Left ventricle myocardium inferior (tissue), 1 donor: ENCODE measurements at regions not wholly inside any gene's neighbourhood (a gene's known extent, or its start where the extent isn't known, plus 50 kb on each side); places are given as distances from the start of the nearest gene placed in this dataset.
"Not testable (repeated sequence)": the region's sequence is repeated elsewhere in the genome, so short reads cannot be mapped to it uniquely, and the experiment has no call there.

ENCODE experiments used
- DNase-seq: peaks from one replicate; pipeline ENCODE4 v3.0.0-alpha.2; 2020
- H3K27ac ChIP-seq: fragments of 200-600 bp; replicated peaks from 2 replicates; pipeline ENCODE4 v1.8.0; 2021
- H3K27me3 ChIP-seq: fragments of 200-600 bp; 2 replicates; pipeline ENCODE4 v1.8.0; 2021; ENCODE audit warnings: low read depth
- H3K36me3 ChIP-seq: fragments of 200-600 bp; 2 replicates; pipeline ENCODE4 v1.8.0; 2021
- H3K4me1 ChIP-seq: fragments of 200-600 bp; 2 replicates; pipeline ENCODE4 v1.8.0; 2021
- H3K4me3 ChIP-seq: fragments of 200-600 bp; 2 replicates; pipeline ENCODE4 v1.8.0; 2021; ENCODE audit warnings: mild to moderate bottlenecking, moderate library complexity
- H3K9me3 ChIP-seq: fragments of 200-600 bp; replicated peaks from 2 replicates; pipeline ENCODE4 v1.8.0; 2021
- CTCF ChIP-seq: fragments of 200-600 bp; IDR thresholded peaks from 2 replicates; pipeline ENCODE4 v1.8.0; 2021; ENCODE audit warnings: antibody characterized with exemption, mild to moderate bottlenecking, borderline replicate concordance
- intact Hi-C: fragments of 100-400 bp; cut with micrococcal nuclease; formaldehyde crosslinking; loops from one replicate; pipeline ENCODE4 v1.11.0; 2022
- donor health status: DM: no; HTN: yes; CAD: no; lungs with severe emphysema.

DNA sequence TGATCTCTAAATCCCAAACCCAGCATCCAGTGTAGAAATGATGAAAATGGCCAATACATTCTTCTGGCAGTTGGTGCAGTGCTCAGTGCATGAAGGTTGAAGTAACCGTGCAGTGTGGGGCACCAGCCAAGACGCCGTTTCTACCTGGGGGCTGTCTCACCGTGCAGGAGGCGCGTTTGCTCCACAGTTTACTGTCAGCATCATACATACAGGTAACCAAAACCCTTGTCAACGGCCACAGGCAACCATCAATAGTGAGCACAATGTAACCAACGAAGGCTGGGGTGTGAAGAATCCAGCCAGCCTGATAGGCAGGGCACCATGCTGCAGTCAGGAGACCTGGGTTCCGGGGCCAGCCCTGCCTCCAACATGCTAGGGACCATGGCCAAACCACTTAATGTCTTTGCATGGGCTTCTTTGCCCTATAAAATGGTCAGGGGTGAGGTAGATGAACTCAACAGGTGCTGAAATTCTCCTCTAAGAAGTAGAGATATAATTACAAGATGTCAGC lies 127.5 kb upstream of the ID2 start:
- Histone ChIP-seq H3K36me3 (no peaks in the 10 kb centered on the region), H3K4me3 (no peak overlapping the region), H3K4me1 (no peaks in the 10 kb centered on the region), H3K27ac (no peak overlapping the region), H3K27me3 (no peaks in the 10 kb centered on the region), H3K9me3 (peaks cover 16% of the 10 kb centered on the region)
- DNase-seq: peak; percentile 2
- intact Hi-C loops: no loop called here
- no peak for TF ChIP-seq CTCF

- Histone ChIP-seq H3K4me3 (no peak overlapping the region), H3K27me3 (no peaks in the 10 kb centered on the region), H3K27ac (no peak overlapping the region), H3K4me1 (no peaks in the 10 kb centered on the region), H3K9me3 (peaks cover 28% of the 10 kb centered on the region), H3K36me3 (no peaks in the 10 kb centered on the region)
- intact Hi-C loops: no loop called here
- no peak for TF ChIP-seq CTCF
- DNase-seq: no peak
Measured at GRCh38 chr2:8555543-8555942, 126.3 kb upstream of the ID2 start.

- no peaks in the 10 kb centered on the region for H3K36me3 ChIP-seq
- H3K9me3 ChIP-seq: peaks cover 44% of the 10 kb centered on the region
- H3K27ac ChIP-seq: no peak overlapping the region
- H3K27me3 ChIP-seq: no peaks in the 10 kb centered on the region
- TF ChIP-seq CTCF: no peak
- no peaks in the 10 kb centered on the region for H3K4me1 ChIP-seq
- H3K4me3 ChIP-seq: no peak overlapping the region
- intact Hi-C loops: no loop called here
- peak; percentile 7 for DNase-seq
Measured at GRCh38 chr2:8558096-8558495, 123.8 kb upstream of the ID2 start.

DNA sequence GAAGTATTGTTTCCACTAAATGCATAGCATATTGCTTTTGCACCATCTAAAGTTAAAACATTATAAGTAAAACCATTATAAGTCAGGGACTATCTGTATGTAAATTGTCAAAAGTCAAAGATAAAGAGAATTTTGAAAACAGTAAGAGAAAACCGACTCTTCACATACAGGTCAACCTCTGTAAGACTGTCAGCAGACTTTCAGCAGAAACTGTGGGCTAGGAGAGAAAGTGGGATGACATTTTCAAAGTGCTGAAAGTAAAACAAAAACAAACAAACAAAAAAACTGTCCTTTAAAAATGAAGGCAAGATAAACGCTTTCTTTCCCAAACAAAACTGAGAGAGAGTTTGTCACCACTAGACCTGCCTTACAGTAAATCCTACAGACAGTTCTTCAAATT lies 122.9 kb upstream of the ID2 start:
- H3K9me3 ChIP-seq: peaks cover 44% of the 10 kb centered on the region
- no peak overlapping the region for H3K4me3 ChIP-seq
- no peak for TF ChIP-seq CTCF
- no peaks in the 10 kb centered on the region for H3K4me1 ChIP-seq
- intact Hi-C loops: no loop called here
- no peak for DNase-seq
- H3K36me3 ChIP-seq: no peaks in the 10 kb centered on the region
- H3K27me3 ChIP-seq: no peaks in the 10 kb centered on the region
- no peak overlapping the region for H3K27ac ChIP-seq

GRCh38 chr2:8559805-8560204 lies 122.1 kb upstream of the ID2 start:
- intact Hi-C loops: no loop called here
- Histone ChIP-seq H3K9me3 (peaks cover 44% of the 10 kb centered on the region), H3K36me3 (no peaks in the 10 kb centered on the region), H3K27me3 (no peaks in the 10 kb centered on the region), H3K4me1 (no peaks in the 10 kb centered on the region), H3K4me3 (no peak overlapping the region), H3K27ac (no peak overlapping the region)
- no peak for DNase-seq
- no peak for TF ChIP-seq CTCF

DNA sequence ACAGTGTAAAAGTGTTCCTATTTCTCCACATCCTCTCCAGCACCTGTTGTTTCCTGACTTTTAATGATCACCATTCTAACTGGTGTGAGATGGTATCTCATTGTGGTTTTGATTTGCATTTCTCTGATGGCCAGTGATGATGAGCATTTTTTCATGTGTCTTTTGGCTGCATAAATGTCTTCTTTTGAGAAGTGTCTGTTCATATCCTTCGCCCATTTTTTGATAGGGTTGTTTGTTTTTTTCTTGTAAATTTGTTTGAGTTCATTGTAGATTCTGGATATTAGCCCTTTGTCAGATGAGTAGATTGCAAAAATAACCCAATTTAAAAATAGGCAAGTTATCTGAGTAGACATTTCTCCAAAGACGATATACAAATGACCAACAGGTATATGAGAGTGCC lies 120.2 kb upstream of the ID2 start:
- H3K36me3 ChIP-seq, intact Hi-C loops, H3K27ac ChIP-seq, H3K27me3 ChIP-seq, H3K4me1 ChIP-seq, H3K4me3 ChIP-seq, DNase-seq: not testable (repeated sequence)
- H3K9me3 ChIP-seq: peaks cover 41% of the 10 kb centered on the region
